Mucosa of stomach (tissue), 1 donor: ENCODE measurements at regions not wholly inside any gene's neighbourhood (a gene's known extent, or its start where the extent isn't known, plus 50 kb on each side); places are given as distances from the start of the nearest gene placed in this dataset.

ENCODE experiments used
- H3K27me3 ChIP-seq: one replicate; pipeline ENCODE4 v1.7.0; 2013; ENCODE audit warnings: mild to moderate bottlenecking, low read length; ENCODE audit not compliant: control insufficient read depth, insufficient read depth
- H3K36me3 ChIP-seq: one replicate; pipeline ENCODE4 v1.7.0; 2013; ENCODE audit warnings: low read length; ENCODE audit not compliant: control insufficient read depth, insufficient read depth
- H3K4me1 ChIP-seq: one replicate; pipeline ENCODE4 v1.7.0; 2013; ENCODE audit warnings: mild to moderate bottlenecking, low read length; ENCODE audit not compliant: control insufficient read depth, insufficient read depth
- H3K4me3 ChIP-seq: one replicate; pipeline ENCODE4 v1.7.0; 2013; ENCODE audit warnings: low read length
- H3K9ac ChIP-seq: one replicate; pipeline ENCODE4 v1.7.0; 2013; ENCODE audit warnings: mild to moderate bottlenecking, low read length, moderate library complexity
- H3K9me3 ChIP-seq: one replicate; pipeline ENCODE4 v1.7.0; 2013; ENCODE audit warnings: mild to moderate bottlenecking, low read length, moderate library complexity; ENCODE audit not compliant: control insufficient read depth
- donor health status: Pancreatic carcinoma.

DNA sequence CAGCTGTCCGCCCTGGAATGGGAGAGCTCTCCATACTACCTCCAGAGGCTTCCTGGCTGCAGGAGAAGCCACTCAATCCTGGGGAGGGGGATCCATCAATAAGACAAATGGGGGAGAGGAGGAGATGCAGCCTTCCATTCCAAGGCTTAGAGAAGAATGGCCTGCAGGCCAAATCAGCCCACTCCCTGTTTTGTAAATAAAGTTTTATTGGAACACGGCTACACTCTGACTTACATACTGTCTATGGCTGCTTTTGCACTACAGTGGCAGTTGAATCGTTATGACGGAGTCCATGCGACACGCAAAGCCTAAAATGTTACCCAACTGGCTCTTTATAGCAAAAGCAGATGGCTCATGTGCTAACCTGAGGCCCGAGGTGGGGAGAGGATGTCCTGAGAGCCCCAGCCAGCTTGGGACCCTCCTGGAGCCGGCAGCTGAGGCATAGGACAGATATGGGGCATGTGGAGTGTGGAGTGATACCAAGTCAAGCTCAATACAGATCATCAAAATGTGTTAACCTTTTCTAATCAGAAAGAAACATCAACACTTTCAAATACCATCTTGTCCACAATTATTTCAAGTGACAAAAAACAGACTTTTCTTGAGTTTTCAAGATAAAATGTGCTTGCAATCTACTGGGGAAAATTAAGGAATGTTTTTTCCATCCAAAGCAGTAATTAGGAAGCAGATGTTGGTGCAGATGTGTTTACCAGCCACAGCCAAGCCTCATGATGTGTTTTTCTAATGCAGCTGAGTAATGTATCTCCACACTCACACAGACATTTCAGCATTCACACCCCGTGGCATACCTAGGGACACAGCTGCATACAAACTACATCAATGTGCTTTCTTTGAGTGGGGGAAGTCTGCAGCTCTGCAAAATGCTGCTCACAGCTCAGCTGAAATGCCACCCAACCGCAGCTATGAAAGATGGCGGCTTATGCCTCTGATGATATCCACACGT is 181.6 kb downstream of the SHANK2 start:
- Histone ChIP-seq H3K27me3 (no peaks in the 10 kb centered on the region), H3K9me3 (no peaks in the 10 kb centered on the region), H3K36me3 (no peaks in the 10 kb centered on the region), H3K9ac (no peak overlapping the region), H3K4me3 (no peak overlapping the region), H3K4me1 (no peaks in the 10 kb centered on the region)

DNA sequence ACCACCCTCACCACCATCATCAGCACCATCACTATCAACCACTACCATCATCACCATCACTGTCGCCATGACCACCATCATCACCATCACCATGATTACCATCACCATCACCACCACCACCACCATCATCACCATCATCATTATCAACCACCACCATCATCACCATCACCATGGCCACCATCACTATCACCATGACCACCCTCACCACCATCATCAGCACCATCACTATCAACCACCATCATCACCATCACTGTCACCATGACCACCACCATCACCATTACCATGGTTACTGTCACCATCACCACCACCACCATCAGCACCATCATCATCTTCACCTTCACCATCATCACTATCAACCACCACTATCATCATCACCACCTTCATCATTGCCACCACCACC is 183.4 kb downstream of the SHANK2 start:
- H3K9ac ChIP-seq = no peak overlapping the region
- H3K36me3 ChIP-seq = no peaks in the 10 kb centered on the region
- no peaks in the 10 kb centered on the region for H3K9me3 ChIP-seq
- H3K27me3 ChIP-seq = no peaks in the 10 kb centered on the region
- no peaks in the 10 kb centered on the region for H3K4me1 ChIP-seq
- H3K4me3 ChIP-seq = no peak overlapping the region

DNA sequence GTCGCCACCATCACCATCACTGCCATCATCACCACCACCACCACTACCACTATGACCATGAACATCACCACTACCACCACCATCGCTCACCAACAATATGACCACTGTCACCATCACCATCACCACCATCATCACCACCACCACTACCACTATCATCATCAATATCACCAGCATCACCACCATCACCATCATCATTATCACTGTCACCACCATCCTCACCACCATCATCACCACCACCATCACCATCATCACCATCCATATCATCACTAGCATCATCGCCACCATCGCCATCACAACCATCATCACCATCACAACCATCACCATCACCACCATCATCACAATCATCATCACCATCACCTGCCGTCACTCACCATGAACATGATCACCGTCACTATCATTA is 184.6 kb downstream of the SHANK2 start:
- Histone ChIP-seq H3K4me3 (no peak overlapping the region), H3K36me3 (no peaks in the 10 kb centered on the region), H3K27me3 (no peaks in the 10 kb centered on the region), H3K9ac (no peak overlapping the region), H3K9me3 (no peaks in the 10 kb centered on the region), H3K4me1 (no peaks in the 10 kb centered on the region)

DNA sequence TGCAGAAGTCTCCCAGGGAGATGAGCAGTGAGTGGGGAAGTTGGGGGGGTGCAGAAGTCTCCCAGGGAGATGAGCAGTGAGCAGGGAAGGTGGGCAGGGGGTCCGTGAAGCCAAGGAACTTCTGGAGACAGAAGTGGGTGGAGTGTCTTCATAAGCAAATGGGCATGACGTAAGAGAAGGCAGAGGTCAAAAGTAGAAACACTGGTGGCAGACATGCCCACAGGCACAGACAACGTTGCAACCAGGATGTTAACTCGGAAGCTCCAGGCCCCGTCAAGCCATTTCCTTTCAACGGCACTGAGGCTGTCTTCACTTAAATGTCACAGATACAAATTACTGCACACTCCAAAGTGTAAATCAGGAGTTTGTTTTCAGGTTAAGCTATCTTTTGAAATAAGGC is 186.1 kb downstream of the SHANK2 start:
- Histone ChIP-seq H3K36me3 (no peaks in the 10 kb centered on the region), H3K4me1 (no peaks in the 10 kb centered on the region), H3K9me3 (no peaks in the 10 kb centered on the region), H3K27me3 (no peaks in the 10 kb centered on the region), H3K4me3 (no peak overlapping the region), H3K9ac (no peak overlapping the region)

DNA sequence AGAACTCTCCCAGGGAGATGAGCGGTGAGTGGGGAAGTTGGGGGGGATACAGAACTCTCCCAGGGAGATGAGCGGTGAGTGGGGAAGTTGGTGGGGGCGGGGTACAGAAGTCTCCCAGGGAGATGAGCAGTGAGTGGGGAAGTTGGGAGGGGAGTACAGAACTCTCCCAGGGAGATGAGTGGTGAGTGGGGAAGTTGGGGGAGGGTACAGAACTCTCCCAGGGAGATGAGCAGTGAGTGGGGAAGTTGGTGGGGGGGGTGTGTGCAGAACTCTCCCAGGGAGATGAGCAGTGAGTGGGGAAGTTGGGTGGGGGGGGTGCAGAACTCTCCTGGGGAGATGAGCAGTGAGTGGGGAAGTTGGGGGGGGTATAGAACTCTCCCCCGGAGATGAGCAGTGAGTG is 186.5 kb downstream of the SHANK2 start:
- Histone ChIP-seq H3K4me1 (no peaks in the 10 kb centered on the region), H3K4me3 (no peak overlapping the region), H3K36me3 (no peaks in the 10 kb centered on the region), H3K9me3 (no peaks in the 10 kb centered on the region), H3K9ac (no peak overlapping the region), H3K27me3 (no peaks in the 10 kb centered on the region)

DNA sequence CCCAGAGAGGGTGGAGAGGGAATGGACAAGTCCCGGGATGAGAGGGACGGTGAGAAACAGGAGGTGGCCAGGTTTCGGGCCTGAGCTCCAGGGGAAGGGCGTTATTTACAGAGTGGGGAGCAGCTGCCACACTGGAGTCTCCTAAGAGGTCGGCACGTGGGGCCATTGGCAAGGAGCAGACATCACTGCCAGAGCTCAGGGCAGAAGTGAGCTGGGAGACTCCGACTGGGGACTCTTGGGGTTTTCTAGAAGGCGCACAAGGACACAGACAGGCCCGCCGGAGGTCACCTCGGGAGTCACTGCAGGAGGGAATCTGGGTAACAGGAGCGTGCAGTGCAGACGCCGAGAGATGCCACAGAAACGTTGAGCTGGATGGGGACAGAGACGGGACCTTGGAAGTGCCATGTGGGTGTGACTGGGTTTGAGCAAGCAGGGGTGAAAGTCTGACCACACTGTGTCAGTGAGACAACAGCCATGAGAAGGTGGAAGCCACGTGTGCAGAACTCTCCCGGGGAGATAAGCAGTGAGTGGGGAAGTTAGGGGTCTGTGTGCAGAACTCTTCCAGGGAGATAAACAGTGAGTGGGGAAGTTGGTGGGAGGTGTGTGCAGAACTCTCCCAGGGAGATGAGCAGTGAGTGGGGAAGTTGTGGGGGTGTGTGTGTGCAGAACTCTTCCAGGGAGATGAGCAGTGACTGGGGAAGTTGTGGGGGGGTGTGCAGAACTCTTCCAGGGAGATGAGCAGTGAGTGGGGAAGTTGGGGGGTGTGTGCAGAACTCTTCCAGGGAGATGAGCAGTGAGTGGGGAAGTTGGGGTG is 187.5 kb downstream of the SHANK2 start:
- no peaks in the 10 kb centered on the region for H3K27me3 ChIP-seq
- no peak overlapping the region for H3K9ac ChIP-seq

DNA sequence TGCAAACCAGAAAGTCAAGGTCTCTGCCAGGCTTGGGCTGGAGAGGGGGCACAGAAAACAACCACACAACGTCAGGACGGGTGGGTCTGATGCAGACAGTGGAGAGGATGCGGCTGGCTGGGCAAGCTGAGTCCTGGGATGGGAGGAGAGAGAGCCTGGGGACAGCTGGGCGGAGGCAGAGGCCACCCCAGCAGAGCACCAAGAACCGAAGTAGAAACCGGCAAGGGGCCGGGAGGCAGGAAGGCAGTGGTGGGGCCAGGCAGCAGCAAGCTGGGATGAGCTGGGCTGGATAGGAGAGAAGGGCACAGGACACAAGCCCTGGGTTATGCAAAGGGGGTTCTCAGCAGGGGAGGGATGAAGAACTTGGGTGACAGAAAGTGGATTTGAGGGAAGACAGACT is 188.2 kb downstream of the SHANK2 start:
- H3K4me3 ChIP-seq = no peak overlapping the region
- H3K27me3 ChIP-seq = no peaks in the 10 kb centered on the region
- H3K36me3 ChIP-seq = no peaks in the 10 kb centered on the region
- no peak overlapping the region for H3K9ac ChIP-seq
- H3K9me3 ChIP-seq = no peaks in the 10 kb centered on the region
- no peaks in the 10 kb centered on the region for H3K4me1 ChIP-seq

More for the DNA sequence above, 187.5 kb downstream of the SHANK2 start:
- H3K9me3 ChIP-seq = no peaks in the 10 kb centered on the region
- no peak overlapping the region for H3K4me3 ChIP-seq
- H3K36me3 ChIP-seq = no peaks in the 10 kb centered on the region
- no peaks in the 10 kb centered on the region for H3K4me1 ChIP-seq

DNA sequence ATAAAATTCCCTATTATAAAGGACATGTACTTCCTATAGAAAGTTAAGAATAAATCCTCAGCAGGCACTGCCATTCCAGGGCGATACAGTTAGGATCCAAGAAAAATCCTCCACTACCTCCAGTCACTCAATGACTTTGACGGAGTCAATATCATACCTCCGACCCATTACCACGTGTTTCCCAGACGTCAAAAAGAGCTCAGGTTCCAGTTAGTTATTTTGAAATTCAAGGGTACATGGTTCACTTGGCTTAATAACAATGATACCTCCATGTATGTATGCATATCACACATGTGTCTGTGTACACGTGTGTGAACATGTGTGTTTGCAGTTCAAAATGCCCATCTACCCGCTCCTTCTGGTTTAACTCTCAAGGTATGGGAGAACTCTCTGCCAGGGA is 189.2 kb downstream of the SHANK2 start:
- Histone ChIP-seq H3K9me3 (no peaks in the 10 kb centered on the region), H3K4me1 (no peaks in the 10 kb centered on the region), H3K36me3 (no peaks in the 10 kb centered on the region), H3K9ac (no peak overlapping the region), H3K4me3 (no peak overlapping the region), H3K27me3 (no peaks in the 10 kb centered on the region)

DNA sequence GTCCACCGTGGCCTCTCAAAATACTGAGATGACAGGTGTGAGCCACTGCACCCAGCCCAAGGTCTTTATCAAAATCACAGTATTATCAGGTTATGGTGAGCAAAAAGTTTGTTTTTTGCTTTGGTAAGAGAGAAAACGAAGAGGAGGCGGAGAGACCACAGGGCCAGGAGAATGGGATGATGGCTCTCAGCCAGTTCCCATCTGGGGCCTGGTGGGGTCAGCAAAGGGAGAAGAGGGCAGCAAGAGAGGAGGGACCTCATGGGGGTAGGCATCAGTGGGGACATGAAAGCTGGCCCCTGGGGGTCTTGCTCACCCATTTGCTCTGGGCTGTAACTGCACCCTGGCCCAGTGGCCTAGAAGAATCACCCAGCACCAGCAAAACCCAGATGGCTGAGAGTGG is 190.2 kb downstream of the SHANK2 start:
- H3K9ac ChIP-seq = no peak overlapping the region
- no peaks in the 10 kb centered on the region for H3K9me3 ChIP-seq
- no peaks in the 10 kb centered on the region for H3K27me3 ChIP-seq
- H3K4me3 ChIP-seq = no peak overlapping the region
- H3K4me1 ChIP-seq = no peaks in the 10 kb centered on the region
- no peaks in the 10 kb centered on the region for H3K36me3 ChIP-seq

DNA sequence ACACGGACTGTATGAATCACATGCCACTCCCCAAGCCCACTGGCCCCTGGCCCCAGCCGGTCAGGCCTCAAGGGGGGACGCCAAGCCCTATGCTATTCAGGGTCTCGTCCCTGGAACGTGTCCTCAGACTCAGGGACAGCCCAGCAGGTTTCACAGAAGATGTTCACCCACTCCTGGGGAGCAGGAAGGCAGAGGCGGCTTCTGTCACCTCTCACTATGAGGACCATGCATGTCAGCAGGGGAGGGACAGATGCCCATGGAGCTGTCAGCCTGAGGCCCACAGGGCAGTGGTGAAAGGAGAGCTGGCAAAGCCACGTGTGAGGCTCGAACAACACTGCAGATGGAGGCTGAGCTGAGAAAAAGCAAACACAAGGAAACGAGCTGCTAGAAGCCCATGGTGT is 192.0 kb downstream of the SHANK2 start:
- Histone ChIP-seq H3K9me3 (no peaks in the 10 kb centered on the region), H3K27me3 (no peaks in the 10 kb centered on the region), H3K36me3 (no peaks in the 10 kb centered on the region)

DNA sequence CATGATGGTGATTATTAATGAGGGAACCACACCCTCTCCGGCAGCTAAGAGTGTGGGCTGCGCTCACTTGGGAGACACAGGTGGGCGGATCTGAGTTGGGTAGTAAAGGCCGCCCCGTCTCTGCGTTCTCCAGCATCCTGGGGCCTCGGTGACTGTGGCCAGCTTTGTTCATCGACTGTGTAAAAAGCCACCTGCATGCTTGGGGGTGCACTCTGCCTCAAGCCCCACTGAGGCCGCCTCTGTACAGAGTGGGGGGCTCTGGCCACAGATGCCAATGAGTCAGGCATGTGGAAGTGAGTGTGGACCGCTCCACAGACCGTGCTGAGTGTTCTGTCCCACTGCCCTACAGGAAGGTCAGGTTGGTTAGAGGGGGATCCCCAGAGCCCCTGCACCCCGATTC is 192.7 kb downstream of the SHANK2 start:
- Histone ChIP-seq H3K9me3 (no peaks in the 10 kb centered on the region), H3K4me3 (no peak overlapping the region), H3K4me1 (no peaks in the 10 kb centered on the region), H3K27me3 (no peaks in the 10 kb centered on the region), H3K36me3 (no peaks in the 10 kb centered on the region), H3K9ac (no peak overlapping the region)

More for the DNA sequence above, 192.0 kb downstream of the SHANK2 start:
- no peak overlapping the region for H3K9ac ChIP-seq
- no peak overlapping the region for H3K4me3 ChIP-seq
- H3K4me1 ChIP-seq = no peaks in the 10 kb centered on the region

DNA sequence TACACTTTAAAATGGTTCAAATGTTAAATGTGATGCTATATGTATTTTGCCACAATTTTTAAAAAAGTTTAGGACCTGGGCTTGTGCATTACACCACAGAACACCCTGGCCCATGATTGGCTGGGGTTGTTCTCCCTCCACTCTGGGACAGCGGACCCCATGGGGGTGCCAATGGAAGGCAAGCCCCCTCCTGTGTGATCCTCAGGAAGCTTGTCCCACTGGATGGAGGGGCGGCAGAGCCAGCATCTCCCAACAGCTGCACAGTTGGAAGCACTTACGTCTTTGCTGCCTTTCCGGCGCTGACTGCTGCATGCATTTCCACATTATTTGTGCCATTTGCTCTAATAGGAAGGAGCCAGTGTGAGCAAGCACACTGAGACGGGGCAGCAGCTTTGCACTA is 196.5 kb downstream of the SHANK2 start:
- Histone ChIP-seq H3K9me3 (no peaks in the 10 kb centered on the region), H3K27me3 (no peaks in the 10 kb centered on the region)

More for the DNA sequence above, 196.5 kb downstream of the SHANK2 start:
- H3K4me1 ChIP-seq = no peaks in the 10 kb centered on the region
- no peaks in the 10 kb centered on the region for H3K36me3 ChIP-seq
- H3K4me3 ChIP-seq = no peak overlapping the region
- H3K9ac ChIP-seq = no peak overlapping the region
